Omental fat pad (tissue), 3 donors: ENCODE measurements at regions not wholly inside any gene's neighbourhood (a gene's known extent, or its start where the extent isn't known, plus 50 kb on each side); places are given as distances from the start of the nearest gene placed in this dataset.
"Not testable (repeated sequence)": the region's sequence is repeated elsewhere in the genome, so short reads cannot be mapped to it uniquely, and the experiment has no call there.

ENCODE experiments used
- ATAC-seq: fragments of 150-250 bp; one replicate; pipeline ENCODE4 v1.9.1; 2016; ENCODE audit warnings: mild to moderate bottlenecking, moderate library complexity; ENCODE audit not compliant: low FRiP score
- DNase-seq: peaks from one replicate; pipeline ENCODE4 v3.0.0-alpha.2; 2019; ENCODE audit warnings: low spot score
- TF ChIP-seq, protein P1 (sequence below), 3 donors: fragments of 450-650 bp; IDR thresholded peaks; one replicate each; pipeline ENCODE4 v1.5.1; 2016 to 2017; ENCODE audit warnings: antibody characterized with exemption in 3 of 3, mild to moderate bottlenecking in 3 of 3, moderate library complexity in 2 of 3

DNA sequence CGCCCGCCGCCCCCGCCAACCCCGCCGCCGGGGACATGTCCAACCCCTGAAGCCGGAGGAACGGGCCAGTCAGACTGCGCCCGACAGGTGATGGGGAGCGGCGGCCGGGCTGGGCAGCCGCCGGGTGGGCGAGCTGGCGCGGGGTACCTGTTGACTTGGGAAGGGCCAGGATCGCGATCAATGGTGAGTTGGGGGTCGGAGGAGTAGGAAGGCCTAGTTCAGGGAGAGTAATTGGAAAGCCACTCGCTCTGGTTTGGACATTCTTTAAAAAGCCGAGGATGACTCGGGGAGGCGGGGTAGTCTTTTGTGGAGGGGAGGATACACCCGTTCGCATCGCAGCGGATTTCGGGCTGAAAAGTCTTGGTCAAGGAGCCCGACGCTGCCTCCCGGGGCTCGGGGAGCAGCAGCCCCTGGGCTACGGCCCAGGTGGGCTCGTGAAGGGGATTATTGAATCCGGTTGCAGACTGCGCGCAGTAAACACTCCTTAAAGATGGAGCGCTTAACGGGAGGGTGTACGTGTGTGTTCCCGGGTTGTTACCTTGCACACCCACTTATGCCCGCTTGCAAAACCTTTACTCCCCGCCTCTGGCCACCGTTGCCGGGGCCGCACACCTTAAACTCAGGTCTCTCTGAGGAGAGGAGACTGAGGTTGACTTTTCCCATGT lies 123.8 kb downstream of the GOSR1 start:
- ATAC-seq = peak; percentile 50
- TF ChIP-seq, protein P1, sequence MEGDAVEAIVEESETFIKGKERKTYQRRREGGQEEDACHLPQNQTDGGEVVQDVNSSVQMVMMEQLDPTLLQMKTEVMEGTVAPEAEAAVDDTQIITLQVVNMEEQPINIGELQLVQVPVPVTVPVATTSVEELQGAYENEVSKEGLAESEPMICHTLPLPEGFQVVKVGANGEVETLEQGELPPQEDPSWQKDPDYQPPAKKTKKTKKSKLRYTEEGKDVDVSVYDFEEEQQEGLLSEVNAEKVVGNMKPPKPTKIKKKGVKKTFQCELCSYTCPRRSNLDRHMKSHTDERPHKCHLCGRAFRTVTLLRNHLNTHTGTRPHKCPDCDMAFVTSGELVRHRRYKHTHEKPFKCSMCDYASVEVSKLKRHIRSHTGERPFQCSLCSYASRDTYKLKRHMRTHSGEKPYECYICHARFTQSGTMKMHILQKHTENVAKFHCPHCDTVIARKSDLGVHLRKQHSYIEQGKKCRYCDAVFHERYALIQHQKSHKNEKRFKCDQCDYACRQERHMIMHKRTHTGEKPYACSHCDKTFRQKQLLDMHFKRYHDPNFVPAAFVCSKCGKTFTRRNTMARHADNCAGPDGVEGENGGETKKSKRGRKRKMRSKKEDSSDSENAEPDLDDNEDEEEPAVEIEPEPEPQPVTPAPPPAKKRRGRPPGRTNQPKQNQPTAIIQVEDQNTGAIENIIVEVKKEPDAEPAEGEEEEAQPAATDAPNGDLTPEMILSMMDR (IDR thresholded peaks at IDR 0.05) = no peak
- no peak for DNase-seq

DNA sequence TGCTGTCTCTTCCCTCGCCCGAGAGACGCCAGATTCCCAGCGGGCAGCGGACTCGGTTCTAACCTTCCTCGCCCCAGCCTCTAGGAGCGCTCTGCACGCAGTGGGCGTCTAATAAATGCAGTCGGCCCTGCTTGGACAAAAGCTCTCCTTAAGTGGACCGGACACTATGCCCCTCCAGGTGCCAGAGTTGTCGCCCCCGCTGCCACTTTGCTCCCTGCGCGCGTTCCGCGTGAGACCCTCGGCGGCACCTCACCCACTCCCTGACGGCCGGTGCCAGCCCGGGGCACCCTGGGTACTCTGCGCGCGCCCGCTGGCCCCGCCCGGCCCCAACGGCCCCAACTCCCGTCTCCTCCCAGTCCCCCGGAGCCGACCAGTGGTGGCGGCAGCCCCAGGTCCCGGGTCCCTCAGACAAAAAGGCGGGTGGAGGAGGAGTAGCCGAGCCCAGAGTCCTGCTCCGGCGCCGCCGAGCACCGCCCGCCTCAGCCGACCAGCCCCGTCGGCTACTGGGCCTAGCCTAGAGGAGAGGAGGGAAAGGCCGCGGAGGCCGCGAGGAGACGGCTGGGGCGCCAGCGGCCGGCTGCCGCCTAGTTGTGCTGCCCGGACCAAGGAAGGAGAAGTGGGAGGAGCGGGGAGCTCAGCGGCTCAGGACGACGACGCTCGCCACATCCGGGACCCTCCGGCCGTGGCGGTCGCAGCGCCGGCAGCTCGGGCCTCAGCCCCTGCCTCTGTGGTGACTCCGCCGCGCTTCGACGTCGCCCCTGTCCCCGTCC lies 123.0 kb downstream of the GOSR1 start:
- no peak for DNase-seq
- peak; percentile 97 for ATAC-seq
- TF ChIP-seq, protein P1 (IDR thresholded peaks at IDR 0.05) = no peak

DNA sequence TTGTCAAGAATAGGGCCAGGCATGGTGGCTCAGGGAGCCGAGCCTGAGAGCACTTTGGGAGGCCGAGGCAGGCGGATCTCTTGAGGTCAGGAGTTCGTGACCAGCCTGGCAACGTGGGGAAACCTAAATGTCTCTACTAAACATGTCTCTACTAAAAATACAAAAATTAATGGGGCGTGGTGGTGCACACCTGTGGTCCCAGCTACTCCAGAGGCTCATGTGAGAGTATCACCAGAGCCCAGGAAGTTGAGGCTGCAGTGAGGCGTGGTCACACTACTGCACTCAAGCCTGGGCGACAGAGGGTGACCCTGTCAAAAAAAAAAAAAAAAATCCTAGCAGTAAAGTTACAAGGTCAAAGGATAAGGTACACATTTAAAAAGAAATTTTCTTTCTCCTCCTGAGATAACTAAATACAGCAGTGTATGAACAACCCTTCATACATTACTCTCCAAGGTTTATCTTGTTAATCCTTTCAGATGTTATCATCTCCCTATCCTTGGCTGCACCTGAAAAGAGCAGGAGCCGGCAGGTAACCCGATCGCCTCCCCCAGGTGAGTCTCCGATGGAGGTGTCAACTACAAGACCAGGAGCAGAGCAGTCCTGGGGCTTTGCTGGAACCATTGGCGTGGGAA lies 122.3 kb downstream of the GOSR1 start:
- ATAC-seq (no peak), DNase-seq (no peak)
- TF ChIP-seq, protein P1 (IDR thresholded peaks at IDR 0.05) = no peak

DNA sequence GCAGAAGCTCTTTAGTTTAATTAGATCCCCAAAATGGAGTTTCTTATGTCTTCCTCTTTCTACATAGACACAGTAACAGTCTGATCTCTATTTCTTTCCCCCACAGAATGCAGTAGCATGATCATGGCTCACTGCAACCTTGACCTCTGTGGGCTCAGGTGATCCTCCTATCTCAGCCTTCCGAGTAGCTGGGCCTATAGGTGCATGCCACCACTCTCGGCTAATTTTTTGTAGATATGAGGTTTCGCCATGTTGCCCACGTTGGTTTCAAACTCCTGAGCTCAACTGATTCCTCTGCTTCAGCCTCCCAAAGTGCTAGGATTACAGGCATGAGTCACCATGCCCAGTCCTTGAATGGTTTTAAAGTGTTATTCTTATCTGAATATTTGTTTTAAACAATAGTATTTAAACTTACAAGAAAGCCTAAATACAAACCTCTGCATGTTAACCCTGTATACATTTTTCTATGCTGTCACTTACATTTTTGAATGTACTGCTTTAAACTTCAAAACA lies 120.6 kb downstream of the GOSR1 start:
- ATAC-seq (no peak), DNase-seq (no peak)
- TF ChIP-seq, protein P1 (IDR thresholded peaks at IDR 0.05) = no peak

DNA sequence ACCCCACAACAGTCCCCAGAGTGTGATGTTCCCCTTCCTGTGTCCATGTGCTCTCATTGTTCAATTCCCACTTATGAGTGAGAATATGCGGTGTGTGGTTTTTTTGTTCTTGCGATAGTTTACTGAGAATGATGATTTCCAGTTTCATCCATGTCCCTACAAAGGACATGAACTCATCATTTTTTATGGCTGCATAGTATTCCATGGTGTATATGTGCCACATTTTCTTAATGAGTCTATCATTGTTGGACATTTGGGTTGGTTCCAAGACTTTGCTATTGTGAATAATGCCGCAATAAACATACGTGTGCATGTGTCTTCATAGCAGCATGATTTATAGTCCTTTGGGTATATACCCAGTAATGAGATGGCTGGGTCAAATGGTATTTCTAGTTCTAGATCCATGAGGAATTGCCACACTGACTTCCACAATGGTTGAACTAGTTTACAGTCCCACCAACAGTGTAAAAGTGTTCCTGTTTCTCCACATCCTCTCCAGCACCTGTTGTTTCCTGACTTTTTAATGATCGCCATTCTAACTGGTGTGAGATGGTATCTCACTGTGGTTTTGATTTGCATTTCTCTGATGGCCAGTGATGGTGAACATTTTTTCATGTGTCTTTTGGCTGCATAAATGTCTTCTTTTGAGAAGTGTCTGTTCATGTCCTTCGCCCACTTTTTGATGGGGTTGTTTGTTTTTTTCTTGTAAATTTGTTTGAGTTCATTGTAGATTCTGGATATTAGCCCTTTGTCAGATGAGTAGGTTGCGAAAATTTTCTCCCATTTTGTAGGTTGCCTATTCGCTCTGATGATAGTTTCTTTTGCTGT lies 120.0 kb downstream of the GOSR1 start:
- not testable (repeated sequence) for DNase-seq, ATAC-seq

DNA sequence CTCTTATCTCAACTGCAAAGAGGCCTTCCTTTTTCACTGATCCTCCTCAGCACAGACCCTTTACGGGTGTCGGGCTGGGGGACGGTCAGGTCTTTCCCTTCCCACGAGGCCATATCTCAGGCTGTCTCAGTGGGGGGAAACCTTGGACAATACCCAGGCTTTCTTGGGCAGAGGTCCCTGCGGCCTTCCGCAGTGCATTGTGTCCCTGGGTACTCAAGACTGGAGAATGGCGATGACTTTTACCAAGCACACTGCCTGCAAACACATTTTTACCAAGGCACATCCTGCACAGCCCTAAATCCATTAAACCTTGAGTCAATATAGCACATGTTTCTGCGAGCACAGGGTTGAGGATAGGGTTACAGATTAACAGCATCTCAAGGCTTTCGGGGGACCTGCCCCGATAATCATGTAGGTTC lies 117.8 kb downstream of the GOSR1 start:
- ATAC-seq, DNase-seq: not testable (repeated sequence)

DNA sequence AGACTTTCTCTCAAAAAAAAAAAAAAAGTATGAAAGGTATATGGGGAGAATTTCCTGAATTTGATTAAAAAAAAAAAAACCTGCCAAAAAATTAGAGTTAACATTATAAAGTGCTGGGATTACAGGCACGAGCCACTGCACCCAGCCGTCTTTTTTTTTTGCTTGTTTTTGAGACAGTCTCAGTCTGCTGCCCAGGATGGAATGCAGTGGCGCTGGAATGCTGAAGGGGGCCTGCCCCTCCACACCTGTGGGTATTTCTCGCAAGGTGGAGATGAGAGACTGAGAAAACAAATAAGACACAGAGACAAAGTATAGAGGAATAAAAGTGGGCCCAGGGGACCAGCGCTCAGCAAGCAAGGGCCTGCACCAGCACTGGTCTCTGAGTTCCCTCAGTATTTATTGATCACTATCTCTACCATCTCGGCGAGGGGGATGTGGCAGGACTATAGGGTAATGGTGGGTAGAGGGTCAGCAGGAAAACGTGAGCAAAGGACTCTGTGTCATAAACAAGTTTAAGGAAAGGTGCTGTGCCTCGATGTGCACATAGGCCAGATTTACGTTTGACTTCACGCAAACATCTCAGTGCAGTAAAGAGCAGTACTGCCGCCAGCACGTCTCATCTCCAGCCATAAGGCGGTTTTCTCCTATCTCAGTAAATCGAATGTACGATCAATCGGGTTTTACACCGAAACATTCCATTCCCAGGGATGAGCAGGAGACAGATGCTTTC lies 117.2 kb downstream of the GOSR1 start:
- TF ChIP-seq, protein P1 (IDR thresholded peaks at IDR 0.05) = no peak
- no peak for DNase-seq
- no peak for ATAC-seq
